ENCODE measurements at regions not wholly inside any gene's neighbourhood (a gene's known extent, or its start where the extent isn't known, plus 50 kb on each side); places are given as distances from the start of the nearest gene placed in this dataset.

GRCh38 chr6:90712114-90712513 is 125.2 kb upstream of the MAP3K7 start:
- ATAC-seq (no peak), DNase-seq (ENCODE audit: low read depth in 1 of 2, low spot score in 1 of 2) (no peak), FAIRE-seq (no peak)
- Histone ChIP-seq H3K9me3 (no peaks in the 10 kb centered on the region), H3K27ac (no peak overlapping the region), H3K4me1 (no peaks in the 10 kb centered on the region), H3K4me3 (no peak overlapping the region), H3K4me2 (no peak overlapping the region)
- TF ChIP-seq RCOR1 (IDR thresholded peaks at IDR 0.05; ENCODE audit: low read depth, low read length) (no peak), FOSB (CRISPR knock-in tag; IDR thresholded peaks at IDR 0.05) (no peak), HOXB5 (CRISPR knock-in tag; IDR thresholded peaks at IDR 0.05) (no peak), E2F6 (IDR thresholded peaks at IDR 0.05; ENCODE audit: borderline replicate concordance, low read depth) (no peak), RFX5 (IDR thresholded peaks at IDR 0.05) (no peak), HOXB13 (CRISPR knock-in tag; IDR thresholded peaks at IDR 0.05; ENCODE audit: low read depth) (no peak), POLR2A (IDR thresholded peaks at IDR 0.05; ENCODE audit: low read length) (no peak), EP300 (IDR thresholded peaks at IDR 0.05) (no peak), RARB (CRISPR knock-in tag; IDR thresholded peaks at IDR 0.05) (no peak), KDM5A (IDR thresholded peaks at IDR 0.05) (no peak), ZSCAN20 (CRISPR knock-in tag; IDR thresholded peaks at IDR 0.05) (no peak), SREBF2 (IDR thresholded peaks at IDR 0.05) (no peak), CEBPB (IDR thresholded peaks at IDR 0.05) (no peak), JUN (IDR thresholded peaks at IDR 0.05) (no peak), MAZ (IDR thresholded peaks at IDR 0.05; ENCODE audit: borderline replicate concordance, low read depth, low read length) (no peak)
- TF ChIP-seq, protein P1, sequence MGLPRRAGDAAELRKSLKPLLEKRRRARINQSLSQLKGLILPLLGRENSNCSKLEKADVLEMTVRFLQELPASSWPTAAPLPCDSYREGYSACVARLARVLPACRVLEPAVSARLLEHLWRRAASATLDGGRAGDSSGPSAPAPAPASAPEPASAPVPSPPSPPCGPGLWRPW (IDR thresholded peaks at IDR 0.05) = no peak
- ChIA-PET CTCF (no interaction called here), POLR2A (no interaction called here)
- WGBS (ENCODE audit: missing lambda C conversion rate) = 43% methylated on average over 8 of the region's 8 CpGs

DNA sequence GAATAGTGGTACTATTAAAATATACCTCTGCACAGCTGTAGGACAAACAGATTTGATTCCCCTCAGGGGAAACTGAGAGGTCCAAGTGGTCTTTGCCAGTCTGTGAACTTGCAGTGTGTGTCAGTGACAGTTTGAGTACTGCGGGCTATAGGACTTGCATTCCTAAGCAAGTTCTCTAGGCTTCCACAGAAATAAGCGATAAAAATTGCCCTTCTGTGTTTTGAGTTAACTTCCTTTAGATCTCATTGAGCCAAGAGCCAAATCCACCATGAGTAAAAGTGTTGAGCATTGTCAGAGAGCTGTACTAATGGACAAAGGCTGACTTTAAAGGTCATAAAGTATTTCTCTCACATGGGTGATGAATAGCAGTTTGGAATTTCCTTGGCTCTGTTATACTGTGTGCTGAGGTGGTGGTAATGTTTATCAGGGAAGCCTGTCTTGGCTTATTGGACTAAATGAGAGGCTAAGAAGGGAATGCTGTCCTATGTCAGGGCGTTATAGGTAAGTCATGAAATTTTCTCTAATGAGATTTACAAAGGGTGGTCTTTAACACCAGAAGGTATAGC is 122.6 kb upstream of the MAP3K7 start:
- POLR2A ChIA-PET = no interaction called here
- H3K27ac ChIP-seq = no peak overlapping the region
- no peaks in the 10 kb centered on the region for H3K4me1 ChIP-seq
- TF ChIP-seq MAX (IDR thresholded peaks at IDR 0.05) (no peak), HOXB5 (CRISPR knock-in tag; IDR thresholded peaks at IDR 0.05) (no peak), JUNB (IDR thresholded peaks at IDR 0.05) (no peak), NPAS2 (CRISPR knock-in tag; IDR thresholded peaks at IDR 0.05; ENCODE audit: borderline replicate concordance) (no peak), SREBF2 (IDR thresholded peaks at IDR 0.05) (no peak), FOSB (CRISPR knock-in tag; IDR thresholded peaks at IDR 0.05) (no peak), ZFP36 (IDR thresholded peaks at IDR 0.05; ENCODE audit: borderline replicate concordance, partially characterized antibody) (no peak)
- ATAC-seq (no peak), FAIRE-seq (no peak), DNase-seq (ENCODE audit: low read depth in 1 of 2, low spot score in 1 of 2) (no peak)
- no peak overlapping the region for H3K4me3 ChIP-seq
- CTCF ChIA-PET = no interaction called here
- 15% methylated on average over 3 of the region's 3 CpGs for WGBS (ENCODE audit: missing lambda C conversion rate)
- no peak overlapping the region for H3K4me2 ChIP-seq
- no peaks in the 10 kb centered on the region for H3K9me3 ChIP-seq

- Histone ChIP-seq H3K9me3 (no peaks in the 10 kb centered on the region), H3K4me1 (no peaks in the 10 kb centered on the region), H3K4me3 (no peak overlapping the region), H3K27ac (no peak overlapping the region), H3K4me2 (no peak overlapping the region)
- 27% methylated on average over 5 of the region's 5 CpGs for WGBS (ENCODE audit: missing lambda C conversion rate)
- no peak for ATAC-seq
- TF ChIP-seq ESRRA (IDR thresholded peaks at IDR 0.05; ENCODE audit: borderline replicate concordance, low read length) (no peak), MYC (IDR thresholded peaks at IDR 0.05; ENCODE audit: borderline replicate concordance, low read length) (no peak), CBX2 (IDR thresholded peaks at IDR 0.05; ENCODE audit: borderline replicate concordance, low read depth) (no peak), RCOR1 (IDR thresholded peaks at IDR 0.05; ENCODE audit: low read depth, low read length) (no peak), TFCP2L1 (CRISPR knock-in tag; IDR thresholded peaks at IDR 0.05) (no peak), KDM5A (IDR thresholded peaks at IDR 0.05) (no peak), HOXA7 (CRISPR knock-in tag; IDR thresholded peaks at IDR 0.05) (no peak), SMC3 (IDR thresholded peaks at IDR 0.05) (no peak)
- TF ChIP-seq, protein P2, sequence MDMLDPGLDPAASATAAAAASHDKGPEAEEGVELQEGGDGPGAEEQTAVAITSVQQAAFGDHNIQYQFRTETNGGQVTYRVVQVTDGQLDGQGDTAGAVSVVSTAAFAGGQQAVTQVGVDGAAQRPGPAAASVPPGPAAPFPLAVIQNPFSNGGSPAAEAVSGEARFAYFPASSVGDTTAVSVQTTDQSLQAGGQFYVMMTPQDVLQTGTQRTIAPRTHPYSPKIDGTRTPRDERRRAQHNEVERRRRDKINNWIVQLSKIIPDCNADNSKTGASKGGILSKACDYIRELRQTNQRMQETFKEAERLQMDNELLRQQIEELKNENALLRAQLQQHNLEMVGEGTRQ (IDR thresholded peaks at IDR 0.05) = no peak
- CTCF ChIA-PET = no interaction called here
- POLR2A ChIA-PET = no interaction called here
- FAIRE-seq = no peak
- no peak for DNase-seq (ENCODE audit: low read depth in 1 of 2, low spot score in 1 of 2)
Observed at GRCh38 chr6:90708206-90708737, 121.4 kb upstream of the MAP3K7 start.
